ENCODE measurements at regions not wholly inside any gene's neighbourhood (a gene's known extent, or its start where the extent isn't known, plus 50 kb on each side); places are given as distances from the start of the nearest gene placed in this dataset.

- TF ChIP-seq EZH2 (IDR thresholded peaks at IDR 0.05; ENCODE audit: low read depth) (no peak), CTCF (conservative IDR thresholded peaks at IDR 0.05) (no peak)
Observed at GRCh38 chr12:39028382-39028781, 123.0 kb upstream of the CPNE8 start.
